GM21515 (cell line): ENCODE measurements at regions not wholly inside any gene's neighbourhood (a gene's known extent, or its start where the extent isn't known, plus 50 kb on each side); places are given as distances from the start of the nearest gene placed in this dataset.

Source experiments
- ATAC-seq: cut with Tn5 transposase; IDR thresholded peaks from one replicate; pipeline ENCODE4 v1.9.1; 2021; ENCODE audit not compliant: unreplicated experiment

DNA sequence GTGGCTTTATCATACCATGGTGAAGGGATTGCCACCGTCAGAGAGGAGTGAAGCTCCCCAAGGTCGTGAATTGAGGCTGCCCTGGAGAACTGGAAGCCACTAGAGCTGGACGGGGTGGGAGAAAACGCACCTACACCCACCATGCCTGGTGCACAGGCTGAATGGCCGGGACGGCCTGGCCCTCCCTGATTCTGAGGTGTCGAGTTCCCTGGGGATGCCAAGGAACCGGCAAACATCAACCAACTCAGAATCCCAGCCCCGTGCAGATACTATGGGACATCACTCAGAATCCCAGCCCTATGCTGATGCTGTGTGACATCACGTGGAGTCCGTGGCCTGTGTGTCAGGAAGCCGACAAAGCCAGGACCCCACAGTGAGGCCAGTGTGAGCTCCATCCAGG lies 650.0 kb downstream of the BRD1 start:
- no peak for ATAC-seq

DNA sequence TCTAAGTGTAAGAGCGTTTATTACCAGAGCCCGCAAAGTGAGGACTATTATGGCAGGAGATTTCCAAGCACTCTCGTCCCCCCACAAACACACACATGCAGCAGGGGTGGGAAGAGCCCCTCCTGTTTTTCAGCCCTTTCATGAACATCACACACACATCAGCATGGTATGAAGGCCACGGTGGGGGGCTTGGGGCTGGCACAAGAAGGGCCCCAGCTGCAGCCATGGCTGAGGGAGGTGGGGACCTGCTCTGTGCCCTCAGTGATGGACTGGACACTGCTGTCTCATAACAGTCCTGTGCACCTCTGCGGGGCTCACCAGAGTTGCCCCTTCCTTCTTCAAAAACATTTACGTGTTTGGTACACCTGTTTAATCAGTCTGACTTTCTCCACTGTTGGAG lies 650.7 kb downstream of the BRD1 start:
- ATAC-seq: no peak

DNA sequence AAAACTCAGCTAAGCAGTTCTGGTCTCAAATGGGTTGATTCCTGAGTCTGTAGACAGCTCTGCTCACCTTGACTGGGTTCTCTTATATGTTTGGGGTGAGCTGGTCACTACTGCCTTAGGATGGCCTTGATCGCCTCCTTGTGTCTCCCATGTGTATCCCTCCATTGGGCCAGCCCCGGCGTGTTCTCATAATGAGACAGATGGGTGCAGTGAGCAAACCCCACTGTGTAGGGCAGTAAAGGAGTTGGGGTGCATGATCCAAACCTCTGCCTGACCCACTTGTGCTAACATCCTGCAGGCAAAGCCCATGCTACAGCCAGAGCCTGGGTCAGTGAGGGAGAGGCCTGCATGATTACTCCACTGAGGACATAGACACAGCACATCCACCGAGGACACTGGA lies 657.6 kb downstream of the BRD1 start:
- no peak for ATAC-seq

DNA sequence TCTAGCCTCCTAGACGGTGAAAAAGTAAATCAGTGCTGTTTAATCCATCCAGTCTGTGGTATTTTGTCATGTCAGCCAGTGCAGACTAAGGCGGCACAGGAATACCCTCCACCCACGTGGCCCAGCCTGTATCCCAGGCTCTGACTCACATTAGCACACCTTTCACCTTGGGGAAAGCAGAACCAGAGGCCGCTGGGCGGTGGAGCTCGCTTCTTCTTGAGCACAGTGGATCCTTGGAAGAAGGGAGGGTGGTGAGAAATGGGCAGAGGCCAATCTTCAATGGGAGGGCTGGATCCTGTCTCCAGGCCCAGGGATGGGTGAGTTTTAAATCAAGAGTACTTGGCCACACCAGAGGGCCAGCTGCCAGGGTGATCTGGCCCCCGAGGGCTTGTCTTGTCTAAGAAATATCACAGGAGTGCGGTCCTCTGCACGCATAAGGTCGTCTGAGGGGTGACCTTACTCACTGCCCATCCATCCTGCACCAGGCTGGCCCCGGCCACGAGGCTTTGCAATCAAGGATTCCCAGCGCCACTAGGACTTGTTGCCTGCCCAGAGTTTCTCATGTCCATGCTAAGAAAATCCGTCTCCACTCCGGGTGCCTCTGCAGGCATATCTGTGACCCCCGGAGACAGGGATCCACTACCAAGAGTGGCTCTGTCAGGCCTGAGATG lies 658.5 kb downstream of the BRD1 start:
- ATAC-seq: no peak

DNA sequence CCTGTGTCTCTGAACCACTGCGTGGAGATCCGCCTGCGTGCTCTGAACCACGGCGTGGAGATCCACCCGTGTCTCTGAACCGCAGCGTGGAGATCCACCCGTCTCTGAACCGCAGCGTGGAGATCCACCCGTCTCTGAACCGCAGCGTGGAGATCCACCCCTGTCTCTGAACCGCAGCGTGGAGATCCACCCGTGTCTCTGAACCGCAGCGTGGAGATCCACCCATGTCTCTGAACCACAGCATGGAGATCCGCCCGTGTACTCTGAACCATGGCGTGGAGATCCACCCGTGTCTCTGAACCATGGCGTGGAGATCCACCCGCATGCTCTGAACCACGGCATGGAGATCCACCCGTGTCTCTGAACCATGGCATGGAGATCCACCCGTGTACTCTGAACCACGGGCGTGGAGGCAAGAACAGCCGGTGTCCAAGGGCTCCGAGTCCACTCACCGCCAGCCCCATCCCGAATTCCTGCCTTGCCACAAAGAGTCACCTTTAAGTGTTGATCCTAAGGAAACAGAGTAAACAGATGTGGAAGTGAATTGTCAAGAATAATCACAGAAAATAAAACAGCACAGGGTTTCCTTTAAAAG lies 659.4 kb downstream of the BRD1 start:
- ATAC-seq: no peak

DNA sequence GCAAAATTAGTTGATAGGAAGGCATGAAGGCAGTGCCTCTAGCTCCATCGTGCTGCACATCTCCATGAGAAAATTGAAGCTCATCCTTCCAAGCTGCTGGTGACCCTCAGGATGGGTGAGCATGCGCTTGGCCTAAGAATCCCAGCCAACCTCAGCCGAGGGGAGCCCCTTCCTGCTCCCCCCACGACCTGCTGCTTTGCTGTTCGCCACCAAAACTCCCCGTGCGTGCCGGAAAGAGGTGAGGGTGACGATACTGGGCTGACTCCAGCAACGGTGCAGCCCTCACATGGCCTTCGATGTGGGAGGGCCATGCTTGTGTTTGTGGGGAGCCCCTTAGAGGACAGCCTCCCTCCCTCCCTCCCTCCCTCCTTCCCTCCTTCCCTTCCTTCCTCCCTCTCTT lies 660.9 kb downstream of the BRD1 start:
- ATAC-seq: no peak

DNA sequence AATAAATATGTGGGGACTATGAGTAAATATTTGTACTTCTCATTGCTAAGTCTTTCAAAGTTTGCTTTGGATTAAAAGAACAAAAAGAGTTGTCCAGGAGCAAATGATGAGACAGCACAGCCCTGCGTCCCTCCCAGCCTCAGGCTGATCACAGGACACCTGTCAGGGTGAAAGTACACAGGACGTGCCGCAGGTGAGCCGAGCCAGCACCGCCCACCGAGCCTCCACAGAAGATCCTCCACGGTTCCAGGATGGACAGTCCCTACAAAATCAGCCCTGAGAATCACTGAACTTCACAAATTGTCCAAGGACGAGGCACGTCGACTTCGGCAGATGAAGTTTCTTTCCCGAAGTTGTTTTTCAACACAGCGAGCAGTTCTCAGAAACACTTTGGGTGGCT lies 661.5 kb downstream of the BRD1 start:
- ATAC-seq: no peak

DNA sequence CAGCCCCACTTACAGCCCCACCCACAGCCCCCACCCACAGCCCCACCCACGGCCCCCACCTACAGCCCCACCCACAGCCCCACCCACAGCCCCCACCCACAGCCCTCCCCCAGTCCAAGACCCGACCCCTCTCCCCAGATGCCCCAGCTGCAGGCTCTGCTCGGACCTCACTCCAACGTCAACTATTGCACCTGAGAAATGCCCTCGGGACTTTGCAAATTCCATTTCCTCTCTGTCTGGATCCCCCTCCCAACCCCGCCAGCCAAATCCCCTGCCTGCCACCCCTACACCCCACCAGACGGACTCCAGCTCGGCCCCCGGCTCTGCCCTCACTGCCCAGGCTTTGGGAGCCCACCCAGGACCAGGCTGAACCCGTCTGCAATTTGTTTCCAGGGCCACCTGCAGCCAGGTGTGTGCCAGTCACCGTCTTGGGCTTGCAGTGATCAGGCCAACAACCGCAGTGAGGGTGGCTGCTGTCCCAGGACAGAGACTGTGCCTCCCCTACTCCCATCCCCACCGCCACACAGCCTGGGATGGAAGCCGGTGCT lies 662.8 kb downstream of the BRD1 start:
- ATAC-seq: no peak

DNA sequence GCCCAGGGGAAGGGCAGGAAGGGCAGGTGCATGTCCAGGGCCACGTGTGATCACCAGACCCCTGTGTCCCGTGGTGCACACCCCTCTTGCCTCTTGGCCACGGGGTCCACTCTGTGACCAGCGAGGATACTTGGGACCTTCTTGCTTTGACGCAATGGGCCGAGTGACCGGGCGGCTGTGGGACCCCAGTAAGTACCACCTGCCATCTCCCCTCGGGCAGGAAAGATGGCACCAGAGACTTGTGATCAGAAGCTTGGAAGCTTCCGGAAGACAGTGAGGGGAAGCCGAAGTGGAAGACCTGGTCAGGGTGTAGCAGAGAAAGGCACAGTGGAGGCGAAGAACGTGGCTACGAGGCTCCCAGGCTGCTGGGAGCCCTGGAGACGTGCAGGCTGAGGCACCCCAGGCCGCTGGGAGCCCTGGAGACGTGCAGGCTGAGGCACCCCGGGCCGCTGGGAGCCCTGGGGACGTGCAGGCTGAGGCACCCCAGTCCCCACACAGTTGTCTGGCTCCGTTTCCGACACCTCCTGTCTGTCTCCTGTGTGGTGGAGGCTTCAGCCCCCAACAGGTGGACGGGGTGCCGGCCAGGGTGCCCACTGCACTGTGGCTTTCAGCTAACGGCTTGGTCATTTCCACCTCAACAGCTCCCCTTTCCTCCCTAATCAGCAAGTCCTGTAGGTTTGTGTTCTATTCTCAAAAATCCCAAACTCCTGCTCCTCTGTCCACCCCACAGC lies 663.5 kb downstream of the BRD1 start:
- ATAC-seq: no peak

DNA sequence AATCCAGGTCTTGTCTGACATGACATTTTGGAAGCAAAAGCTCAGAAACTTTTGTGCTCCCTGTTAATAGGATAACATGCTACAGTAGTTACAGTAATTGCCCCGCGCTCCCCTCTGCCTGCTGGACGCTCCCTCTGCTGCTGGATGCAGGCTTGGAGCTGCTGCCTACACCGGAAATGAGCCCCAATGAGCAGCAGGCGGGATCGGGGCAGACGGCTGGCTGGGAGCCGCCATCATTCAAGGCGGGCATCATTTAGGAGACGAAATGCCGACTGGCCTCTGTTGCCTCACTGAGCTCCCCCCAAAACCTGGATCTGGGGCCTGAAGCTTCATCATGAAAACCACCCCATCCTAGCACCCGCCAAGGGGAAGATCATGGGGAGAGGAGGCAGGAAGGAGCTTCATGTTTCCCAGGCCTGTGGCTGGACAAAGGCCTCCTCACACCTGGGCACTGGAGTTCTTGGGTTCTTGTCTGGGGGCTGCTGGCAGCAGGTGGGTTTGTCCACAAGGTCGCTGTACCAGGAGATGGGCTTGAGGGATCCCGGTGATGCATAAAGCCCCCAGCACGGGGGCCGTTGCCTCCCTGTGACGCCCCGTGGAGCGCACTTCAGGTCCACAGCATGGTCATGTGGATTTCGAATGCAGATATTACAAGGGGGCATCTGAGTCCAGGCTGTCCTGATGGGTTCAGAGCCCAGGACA lies 664.3 kb downstream of the BRD1 start:
- ATAC-seq: no peak

DNA sequence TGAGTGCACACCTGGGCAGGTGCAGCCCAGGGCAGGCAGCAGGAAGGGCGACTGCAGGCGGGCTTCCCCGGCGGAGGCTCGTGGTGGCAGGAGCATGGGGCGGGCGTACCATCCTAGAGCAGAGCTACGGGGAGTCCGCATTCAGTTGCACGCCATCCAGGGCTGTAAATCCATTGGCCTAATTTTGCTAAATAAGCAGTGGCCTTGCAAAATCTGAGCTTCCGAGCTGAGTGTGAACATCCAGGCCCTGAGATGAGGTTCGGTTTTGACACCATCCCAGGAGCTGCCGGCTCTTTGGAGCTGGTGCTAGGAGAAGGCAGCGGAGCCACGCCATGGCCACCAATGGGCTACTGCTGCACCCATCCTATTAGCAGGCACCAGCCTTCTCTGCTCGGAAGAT lies 664.8 kb downstream of the BRD1 start:
- no peak for ATAC-seq

DNA sequence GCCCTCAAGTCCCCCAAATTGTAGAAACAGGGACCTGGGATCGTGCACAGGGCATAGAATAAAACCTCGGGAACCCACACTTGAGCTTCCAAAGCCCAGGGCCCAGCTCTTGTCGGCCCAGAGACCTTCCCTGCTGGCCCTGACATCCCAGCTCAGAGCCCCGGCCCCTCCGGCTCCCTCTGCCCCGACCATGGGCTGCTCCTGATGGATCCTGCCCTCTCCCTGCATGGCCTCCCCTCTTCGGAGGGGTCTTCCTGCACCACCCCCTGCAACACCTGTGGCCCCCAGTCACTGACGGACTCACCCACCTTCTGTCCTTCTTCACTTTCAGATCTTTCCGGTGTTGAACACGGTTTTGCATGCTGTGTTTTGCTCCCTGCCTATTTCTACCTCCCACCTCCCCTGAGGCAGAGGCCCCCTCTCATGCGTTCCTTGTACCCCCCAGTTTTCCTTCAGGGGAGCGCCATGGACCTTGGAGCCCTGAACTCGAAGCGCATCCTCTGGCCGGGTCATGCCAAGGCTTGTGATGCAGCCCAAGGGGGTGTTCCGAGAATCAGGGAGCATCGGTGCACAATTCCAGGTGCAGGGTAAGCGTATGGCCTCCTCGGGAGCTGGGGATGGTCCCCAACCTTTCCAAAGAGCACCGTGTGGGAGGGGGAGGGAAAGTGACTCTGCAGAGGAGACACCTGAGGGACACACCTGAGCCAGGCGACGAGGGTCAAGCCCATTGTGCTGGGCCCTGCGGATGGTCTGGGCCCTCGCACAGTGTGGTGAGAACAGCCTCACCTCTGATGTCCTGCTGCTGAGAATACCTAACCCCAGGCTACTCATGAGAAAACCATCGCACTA lies 666.4 kb downstream of the BRD1 start:
- no peak for ATAC-seq

DNA sequence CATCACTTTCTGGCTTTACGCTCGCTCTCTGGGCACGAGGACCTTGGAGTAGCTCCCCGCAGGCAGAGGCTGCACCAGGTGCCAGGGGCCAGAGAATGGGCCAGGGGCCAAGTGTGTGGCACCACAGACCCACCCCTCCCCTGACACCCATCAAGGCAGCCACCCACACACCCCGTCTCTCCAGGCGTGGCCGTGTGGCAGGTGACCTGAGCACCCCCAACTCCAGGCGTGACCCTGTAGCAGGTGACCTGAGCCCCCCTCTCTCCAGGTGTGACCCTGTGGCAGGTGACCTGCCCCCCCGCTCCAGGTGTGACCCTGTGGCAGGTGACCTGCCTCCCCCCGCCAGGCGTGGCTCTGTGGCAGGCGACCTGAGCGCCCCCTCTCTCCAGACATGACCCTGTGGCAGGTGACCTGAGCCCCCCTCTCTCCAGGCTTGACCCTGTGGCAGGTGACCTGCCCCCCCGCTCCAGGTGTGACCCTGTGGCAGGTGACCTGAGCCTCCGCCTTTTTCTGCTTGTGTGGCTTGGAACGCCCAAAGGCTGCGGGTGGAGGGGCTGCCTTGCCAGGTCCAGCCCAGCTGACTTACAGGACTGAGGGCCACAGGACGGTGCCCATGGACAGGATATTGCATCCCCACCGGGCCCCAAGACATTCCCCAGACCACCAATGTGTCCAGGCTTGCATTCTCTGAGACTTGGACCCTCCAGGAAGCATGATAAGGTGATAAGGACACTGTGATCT lies 667.2 kb downstream of the BRD1 start:
- no peak for ATAC-seq

DNA sequence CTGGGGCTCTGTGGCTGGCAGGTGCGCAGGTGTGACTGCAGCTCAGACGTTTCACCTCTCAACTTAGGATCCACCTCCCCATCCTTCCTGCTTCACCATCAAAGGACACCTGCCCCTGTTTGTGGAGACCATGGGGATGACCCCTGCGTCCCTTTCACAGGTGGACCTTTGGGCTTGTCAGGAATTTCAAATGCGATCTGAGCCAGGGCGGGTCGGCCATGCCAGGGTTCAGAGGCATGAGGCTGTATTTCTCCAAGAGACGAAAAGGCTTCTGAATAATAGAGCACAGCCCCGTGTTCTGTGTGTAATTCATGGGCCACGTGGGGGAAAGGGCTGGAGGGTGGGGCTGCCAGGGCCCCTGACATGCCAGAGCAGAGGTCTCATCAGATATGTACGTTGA lies 668.0 kb downstream of the BRD1 start:
- ATAC-seq: no peak

DNA sequence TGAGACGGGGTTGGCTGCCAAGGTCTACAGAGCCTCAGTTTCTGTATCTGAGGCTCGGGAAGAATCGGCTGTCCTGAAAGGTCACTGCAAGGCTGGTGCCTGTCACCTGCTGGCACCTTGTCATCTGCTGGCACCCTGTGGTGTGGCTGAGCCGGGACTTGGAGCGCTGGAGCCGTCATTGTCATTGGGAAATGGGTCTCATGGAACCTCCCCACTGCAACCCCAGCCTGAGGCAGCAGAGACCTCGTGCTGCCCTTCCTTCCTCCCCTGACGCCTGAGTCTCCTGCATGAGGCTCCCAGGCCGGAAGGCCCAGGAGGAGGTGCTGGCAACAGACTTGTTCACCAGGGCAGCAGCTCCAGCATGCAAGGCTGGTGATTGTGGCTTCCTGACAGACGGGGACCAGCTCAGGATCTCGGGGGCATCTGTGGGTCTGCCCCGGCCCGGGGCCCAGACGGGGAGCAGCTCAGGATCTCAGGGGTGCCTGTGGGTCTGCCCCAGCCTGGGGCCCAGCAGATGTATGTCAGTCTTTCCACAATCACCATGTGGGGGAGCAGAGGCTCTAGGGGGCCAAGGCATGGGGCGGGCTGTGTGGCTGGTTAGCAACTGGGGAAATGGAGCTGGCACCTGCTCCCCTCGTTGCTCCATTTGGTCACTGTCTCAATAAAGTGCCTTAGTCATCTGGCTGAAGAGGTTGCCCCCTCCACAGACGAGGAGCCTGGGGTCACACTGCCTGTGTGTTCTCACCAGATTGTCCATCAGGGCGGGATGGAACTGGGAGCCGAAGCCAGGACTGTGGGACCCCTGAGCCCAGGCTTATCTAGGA lies 668.7 kb downstream of the BRD1 start:
- ATAC-seq: no peak

DNA sequence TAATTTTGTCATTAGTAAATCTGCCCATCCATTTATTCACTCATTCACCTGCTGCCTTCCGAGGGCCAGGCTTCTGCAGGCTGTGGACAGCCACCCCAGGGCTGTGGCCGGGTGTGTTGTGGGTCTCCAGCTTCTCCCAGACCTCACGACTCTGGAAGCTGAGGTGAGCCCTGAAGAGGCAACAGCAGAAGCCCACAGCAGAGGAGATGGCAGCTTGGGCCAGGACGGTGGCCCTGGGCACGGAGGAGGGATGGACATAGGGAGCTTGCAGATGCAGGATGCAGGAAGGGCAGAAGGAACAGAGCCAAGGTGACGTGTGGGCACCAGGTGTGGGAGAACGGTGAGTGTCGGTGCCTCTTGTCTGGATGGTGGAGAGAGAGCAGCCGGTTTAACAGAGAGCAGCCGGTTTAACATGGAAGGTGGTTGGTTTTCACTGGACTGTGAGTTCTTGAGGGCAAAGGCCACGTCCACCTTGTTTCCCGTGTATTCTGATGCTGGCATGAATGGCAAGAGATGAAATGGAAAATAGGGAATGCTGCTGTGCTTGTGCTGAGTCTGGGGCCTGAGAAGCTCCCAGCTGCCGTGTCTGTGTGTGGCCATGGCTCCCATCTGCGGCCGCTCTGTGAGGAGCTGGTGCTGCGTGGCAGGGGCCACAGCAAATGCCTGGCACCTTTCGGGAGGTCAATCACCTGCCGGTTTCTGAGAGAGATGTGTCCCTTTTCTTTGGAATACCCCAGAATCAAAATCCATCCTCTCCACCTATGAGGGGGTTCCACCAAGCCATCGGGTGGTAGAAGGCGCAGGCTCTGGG lies 669.9 kb downstream of the BRD1 start:
- no peak for ATAC-seq

DNA sequence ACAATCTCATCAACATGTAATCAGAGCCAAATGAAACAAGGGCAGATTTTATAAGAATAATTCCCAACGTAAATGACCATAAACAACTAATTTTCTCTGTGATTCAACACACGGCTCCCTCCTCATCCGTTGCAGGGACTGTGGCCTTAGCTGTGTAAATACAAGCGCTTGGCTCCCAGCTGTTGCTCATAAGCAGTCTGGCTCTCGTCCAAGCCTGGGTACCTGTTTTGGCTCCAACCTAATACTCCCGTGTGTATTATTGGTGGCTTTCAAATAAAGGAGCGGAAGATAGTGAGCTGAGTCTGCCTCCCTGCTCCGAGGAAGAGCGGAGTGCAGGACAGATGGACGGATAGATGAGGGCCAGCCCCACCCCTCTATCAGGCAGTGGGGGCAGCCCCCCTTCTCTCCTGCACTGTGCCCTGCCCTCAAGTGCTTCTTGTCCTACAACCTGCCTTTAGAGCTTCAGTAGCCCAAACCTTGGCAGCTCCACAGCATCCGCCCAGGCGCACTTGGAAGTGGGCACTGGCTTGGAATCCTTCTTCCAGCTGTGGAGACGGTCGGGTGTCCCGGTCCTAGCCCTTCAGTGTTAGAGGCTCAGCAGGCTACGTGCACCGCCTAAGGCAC lies 670.9 kb downstream of the BRD1 start:
- no peak for ATAC-seq
